NCI-H2107 treated with DMSO at 0.1 percent for 48 hours (cell line): ENCODE measurements at regions not wholly inside any gene's neighbourhood (a gene's known extent, or its start where the extent isn't known, plus 50 kb on each side); places are given as distances from the start of the nearest gene placed in this dataset.

ENCODE experiments used
- DNase-seq: peaks from one replicate; lab custom pipeline; 2025; ENCODE audit not compliant: unreplicated experiment; lab: John Stamatoyannopoulos, UW

GRCh38 chr14:99116741-99117295 is 155.2 kb downstream of the BCL11B start:
- DNase-seq, result no peak

DNA sequence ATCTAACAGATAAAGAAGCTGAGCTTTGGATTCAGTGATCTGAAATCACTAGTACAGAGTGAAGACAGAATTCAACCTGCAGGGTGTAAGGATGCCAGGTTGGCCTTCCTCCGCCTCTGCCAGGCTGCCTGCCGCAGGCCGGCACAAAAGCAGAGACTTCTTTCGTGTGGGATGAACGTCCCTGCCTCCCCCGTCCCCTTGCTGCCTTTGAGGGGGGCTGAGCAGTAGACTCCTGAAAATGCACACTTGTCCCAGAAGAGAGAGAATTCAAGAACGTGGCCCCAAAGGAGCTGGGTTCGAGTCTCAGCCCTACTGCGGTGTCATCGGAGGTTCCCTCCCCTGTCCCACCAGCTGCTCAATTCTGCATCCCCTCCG is 154.3 kb downstream of the BCL11B start:
- DNase-seq, result no peak

DNA sequence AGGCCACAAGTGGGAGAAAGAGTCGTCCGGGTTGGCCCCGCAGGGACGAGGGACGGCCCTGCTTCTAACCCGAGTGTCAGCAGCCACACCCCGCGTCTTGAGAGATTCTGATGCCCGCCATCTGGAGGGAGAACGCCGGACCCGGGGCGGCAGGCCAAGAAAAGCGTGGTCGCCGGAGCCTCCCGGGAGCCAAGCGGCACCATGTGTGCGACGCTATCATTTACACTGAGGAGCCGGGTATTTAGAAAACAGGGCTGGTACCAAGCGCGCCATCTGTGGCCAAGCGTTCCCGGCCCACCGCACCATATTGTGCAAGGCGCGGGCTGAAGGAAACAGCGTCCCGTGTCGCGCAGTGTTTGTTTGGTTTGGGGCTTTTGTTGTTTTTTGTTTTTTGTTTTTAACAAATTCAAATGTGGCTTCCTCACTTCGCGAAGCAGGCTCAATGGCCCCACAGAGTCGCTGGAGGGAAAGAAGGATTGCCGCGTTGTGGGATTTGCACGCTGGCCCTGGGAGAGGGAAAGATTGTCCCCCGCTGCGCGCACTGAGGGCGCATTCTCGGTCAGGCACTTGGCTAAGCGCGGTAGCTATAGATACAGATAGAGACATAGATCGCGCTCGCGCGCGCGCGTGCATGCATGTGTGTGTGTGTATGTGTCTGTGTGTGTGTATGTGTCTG is 153.8 kb downstream of the BCL11B start:
- DNase-seq, result no peak

DNA sequence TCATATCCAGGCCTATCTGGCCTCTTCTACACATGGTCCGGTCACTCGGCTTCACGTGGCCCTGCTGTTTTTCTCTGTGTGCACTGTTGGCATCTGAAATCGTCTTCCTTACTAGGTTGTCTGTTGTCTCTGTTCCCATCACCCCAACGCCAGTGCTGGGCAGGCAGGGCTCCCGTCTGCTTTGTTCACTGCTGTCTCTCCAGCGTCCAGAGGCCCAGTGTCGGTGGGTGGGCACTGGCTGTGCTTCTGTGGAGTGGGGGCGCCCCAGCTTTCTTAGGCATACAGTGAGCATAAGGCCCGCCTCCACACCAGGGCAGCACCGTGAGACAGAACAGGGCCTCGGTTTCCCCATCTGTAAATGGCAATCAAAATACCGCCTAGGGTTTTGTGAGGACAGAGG is 153.1 kb downstream of the BCL11B start:
- no peak for DNase-seq
